Amniotic stem cell (primary cell): ENCODE measurements at regions not wholly inside any gene's neighbourhood (a gene's known extent, or its start where the extent isn't known, plus 50 kb on each side); places are given as distances from the start of the nearest gene placed in this dataset.

Experiments used
- DNase-seq: peaks from one replicate; lab custom pipeline; 2025; lab: John Stamatoyannopoulos, UW

DNA sequence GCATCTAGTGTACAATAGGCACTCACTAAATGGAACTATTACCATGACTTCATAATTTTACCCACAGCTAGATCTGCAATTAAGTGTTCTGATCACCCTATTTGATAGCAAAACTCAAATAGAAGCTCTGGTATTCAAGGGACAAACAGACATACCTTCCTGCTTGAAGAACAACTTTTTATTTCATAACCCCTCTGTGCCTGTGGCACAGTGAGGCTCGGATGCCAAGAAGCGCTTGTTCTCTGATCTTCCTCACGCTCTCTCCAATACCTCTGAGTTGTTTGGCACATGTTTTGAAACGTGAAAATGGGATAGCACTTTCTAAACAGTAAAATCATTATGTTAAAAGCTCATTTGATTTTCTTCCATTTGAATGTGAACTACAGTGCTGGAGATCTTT lies 232.0 kb downstream of the KLF5 start:
- no peak for DNase-seq

DNA sequence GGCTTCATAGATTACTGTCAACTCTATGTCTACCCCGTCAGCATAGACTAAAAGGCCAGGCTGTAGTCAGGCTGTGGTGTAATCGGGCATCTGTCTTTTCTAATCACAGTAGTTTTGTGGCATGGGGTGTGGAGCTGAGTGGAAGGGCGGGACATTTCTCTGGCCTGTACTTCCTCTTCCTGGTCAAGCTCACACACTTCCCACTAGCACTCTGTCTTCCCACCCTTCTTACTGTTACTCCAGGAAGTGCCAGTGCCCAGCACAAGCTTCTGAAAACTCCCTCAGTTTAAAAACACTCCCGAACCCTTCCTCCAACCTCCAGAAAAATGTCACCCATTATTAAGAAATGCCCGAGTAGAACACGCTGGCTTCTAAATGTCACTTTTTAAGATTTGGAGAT lies 229.8 kb downstream of the KLF5 start:
- DNase-seq = no peak

DNA sequence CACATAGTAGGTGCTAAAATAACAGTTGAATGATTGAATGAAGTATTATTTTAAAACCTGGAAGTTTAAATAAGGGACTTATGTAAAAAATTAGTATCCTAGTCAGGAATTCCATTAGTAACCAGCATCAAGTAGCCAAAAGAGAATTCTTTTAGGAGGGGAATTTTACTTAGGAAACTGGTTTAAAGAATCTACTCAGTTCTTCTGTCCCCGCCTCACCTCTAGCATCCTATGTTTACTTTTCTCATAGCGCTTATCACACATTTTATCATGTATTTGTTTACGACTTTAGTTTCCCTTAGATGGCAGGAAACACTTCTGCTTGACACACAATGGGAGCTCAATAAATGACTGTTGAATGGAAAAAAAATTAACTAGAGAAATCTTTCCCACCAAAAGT lies 229.0 kb downstream of the KLF5 start:
- no peak for DNase-seq

DNA sequence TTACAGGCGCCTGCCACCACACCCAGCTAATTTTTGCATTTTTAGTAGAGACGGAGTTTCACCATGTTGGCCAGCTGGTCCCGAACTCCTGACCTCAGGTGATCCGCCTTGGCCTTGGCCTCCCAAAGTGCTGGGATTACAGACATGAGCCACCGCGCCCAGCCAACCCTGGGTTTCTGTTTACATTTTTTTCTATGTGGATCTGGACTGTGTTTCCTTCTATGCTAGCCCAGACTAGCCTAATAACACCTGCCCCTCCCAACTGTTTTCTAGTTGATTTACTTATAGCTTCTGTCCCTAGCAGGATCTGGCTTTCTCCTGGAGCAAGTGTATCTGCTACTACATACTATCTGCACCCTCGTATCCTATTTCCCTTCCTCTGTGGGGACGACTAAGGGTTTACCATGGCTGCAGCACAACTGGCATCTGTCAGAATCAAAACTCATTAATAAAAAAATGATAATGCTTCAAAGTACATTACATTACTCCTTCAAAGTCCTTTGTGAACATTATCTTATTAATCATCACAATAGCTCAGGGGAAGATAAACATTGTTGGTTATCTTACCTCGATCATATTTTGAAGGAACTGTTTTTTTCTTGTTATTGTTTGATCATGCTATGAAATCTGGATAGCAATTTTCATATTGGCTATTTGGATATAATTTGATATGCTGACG lies 228.3 kb downstream of the KLF5 start:
- no peak for DNase-seq

DNA sequence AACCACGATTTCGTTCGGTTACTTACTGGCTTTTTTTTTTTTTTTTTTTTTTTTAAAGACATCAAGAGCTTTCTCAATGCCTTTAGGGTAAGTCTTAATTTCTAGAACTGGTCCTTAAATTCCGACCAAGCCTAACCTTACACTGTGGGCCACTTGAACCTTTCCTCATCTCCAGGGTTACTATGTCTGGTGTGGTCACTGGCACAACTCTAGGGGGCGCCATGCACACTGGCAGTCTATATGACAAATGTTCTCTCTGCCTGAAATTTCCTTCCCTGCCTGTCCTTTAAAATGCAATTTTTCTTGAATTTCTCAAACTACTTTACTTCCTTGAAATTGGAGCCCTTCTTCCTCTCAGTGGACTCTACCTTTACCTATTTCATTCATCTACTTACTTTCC lies 227.4 kb downstream of the KLF5 start:
- no peak for DNase-seq

DNA sequence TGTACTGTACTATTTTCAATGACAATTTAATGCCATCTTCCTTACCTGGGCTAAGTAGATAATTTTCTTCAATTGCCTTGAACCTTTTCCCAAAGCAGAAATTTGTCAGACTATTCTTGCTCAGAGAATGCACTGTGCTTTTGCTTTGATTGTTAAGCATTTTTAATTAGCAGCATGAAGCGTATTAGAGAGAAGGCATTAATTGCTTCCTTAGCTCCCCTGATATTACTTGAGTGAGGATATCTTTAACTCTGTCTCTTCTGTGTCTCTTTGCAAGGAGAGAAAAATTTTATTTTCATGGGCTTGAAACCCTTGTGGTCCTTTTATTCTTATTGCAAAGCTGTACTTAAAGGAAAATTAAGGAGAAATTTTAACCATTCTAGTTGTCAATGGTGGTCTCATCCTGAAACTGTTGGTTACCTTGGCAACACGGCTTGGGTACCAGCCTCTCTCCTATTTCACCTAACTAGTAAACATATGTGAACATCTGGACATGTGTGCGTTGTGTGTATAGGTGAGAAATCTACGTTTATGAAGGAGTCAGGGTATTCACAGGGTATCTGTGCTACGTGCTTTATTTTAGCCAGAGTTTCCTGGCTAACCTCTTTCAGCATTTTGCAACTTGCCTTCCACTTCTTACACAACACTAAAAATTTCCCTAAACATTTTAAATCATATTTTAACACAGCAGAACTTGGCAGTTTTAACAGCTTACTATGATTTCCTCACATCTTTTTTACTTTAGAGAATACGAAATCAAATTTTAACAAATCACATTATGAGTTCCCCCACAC lies 225.5 kb downstream of the KLF5 start:
- DNase-seq = no peak

DNA sequence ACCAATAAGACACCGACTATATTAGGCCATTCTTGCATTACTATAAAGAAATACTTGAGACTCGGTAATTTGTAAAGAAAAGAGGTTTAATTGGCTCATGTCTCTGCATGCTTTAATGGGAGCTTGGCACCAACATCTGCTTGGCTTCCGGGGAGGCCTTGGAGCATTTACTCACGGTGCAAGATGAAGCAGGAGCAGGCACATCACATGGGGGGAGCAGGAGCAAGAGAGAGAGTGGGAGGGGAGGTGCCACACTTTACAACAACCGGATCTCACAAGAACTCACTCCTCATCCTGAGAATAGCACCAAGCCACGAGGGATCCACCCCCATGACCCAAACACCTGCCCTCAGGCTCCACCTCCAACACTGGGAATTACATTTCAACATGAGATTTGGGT lies 224.8 kb downstream of the KLF5 start:
- DNase-seq = no peak

DNA sequence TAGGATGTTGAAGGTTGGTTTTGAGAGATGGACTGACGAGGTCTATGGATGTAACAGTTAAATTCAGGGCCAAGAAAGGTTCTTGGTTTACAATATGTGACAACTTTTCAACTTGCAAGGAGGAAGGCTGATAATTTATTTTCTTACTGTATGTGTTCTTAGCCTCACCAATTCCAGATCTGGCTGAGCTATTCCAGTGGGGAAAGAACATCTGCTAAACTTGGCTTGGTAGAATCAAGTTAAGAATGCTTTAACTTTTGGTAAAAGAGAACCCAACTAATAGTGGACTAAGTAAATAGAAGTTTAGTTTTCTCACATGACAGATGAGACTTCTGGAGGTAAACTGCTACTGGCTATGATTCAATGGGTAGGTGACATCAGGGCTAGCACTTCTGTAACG lies 222.9 kb downstream of the KLF5 start:
- no peak for DNase-seq

DNA sequence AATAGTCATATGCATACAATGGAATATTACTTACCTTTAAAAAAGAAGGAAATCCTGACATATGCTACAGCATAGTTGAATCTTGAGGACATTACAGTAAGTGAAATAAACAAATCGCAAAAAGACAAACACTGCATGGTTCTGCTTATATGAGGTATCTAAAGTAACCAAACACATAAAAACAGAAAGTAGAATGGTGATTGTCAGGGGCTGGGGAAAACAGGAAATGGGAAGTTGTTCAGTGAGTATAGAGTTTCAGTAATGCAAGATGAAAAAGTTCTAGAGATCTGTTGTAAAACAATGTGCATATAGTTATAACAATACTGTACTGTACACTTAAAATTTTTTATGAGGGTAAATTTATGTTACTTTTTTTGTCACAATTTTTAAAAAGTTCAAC lies 219.4 kb downstream of the KLF5 start:
- DNase-seq = no peak

DNA sequence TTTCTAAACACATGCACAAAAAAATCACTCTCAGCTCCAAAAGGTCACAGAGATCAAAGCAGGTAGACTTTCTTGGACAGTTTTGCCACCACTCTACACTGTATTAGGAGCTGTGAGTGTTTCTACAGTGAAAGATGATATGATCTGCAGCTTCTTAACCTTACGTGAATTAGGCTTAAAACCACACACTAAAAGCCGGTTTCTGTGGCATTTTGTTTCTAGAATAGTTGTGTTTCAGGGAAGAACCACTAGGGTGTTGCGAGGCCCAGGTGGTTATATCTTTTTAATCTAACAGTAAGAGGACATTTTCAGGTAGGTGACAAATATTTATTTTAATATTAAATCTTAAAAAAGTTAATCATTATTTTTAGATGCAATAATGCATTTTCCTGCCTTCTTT lies 216.4 kb downstream of the KLF5 start:
- DNase-seq = no peak

DNA sequence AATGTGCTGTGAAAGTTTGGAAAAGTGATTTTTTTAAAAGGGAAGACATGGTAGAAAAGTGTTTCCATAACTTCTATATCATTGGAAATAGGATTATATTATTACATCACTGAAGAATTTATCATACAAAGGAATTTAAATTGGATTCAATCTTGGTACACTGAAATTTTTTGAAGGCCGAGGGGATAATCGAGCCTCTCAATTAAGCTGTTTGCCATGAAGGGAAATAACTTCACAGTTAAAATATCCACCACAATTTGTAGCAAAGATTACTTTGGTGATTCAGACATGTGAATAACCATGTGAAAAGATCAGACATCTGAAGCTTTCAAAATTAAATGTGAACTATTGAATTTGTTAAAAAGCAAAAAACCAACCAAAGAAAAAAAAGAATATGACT lies 215.3 kb downstream of the KLF5 start:
- peak; percentile 9 for DNase-seq

DNA sequence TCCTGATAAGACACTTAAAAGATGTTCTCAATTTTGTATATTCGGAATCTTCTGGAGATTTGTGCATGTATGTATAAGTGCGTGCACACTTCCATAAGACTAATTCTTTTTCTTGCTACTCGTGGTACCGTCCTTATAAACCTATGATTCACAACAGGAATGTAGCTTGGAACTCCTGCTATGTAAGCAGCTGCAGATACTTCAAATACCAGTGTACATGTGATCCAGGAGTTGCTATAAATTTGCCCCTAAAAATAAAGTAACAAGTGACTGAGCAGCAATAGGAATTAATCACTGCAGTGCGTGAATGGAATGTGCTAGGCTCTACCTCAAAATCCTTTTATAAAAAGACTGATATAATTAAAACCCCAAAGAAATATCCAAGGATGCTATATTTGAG lies 214.9 kb downstream of the KLF5 start:
- peak; percentile 49 for DNase-seq

DNA sequence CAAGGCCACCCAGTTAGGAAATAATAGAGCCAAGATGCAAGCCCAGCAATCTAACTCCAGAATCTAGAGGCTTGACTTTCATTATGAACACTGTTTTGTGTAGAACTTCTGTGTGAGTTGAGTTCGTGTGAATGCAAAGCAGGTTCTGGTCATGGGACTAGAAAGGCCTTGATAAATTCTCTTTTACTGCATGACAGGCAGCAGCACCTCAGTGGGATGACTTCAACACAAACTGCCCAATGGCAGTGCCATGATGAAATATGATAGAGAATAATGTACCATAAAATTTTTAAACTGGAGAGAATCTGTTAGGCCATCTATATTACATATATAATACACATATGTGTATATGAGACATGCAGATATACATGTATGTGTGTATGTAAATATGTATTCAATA lies 214.5 kb downstream of the KLF5 start:
- DNase-seq = no peak

DNA sequence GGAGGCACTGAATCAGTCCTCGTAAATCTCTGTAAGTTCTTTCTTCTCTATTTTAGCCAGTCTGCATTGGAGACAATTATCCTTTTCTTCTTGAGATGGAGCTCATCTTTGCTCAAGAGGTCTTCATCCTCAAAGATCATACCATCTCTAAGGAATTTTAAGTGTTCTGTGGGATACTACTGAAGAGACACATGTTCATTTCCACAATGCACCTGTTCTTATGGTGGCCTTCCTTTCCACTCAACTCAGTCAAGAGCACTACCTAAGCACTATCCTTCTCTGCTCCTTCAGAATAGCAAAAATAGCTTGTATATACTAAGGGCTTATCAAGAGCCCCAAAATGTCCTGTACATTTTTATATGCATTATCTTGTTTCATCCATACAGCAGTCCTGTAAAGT lies 214.0 kb downstream of the KLF5 start:
- no peak for DNase-seq

DNA sequence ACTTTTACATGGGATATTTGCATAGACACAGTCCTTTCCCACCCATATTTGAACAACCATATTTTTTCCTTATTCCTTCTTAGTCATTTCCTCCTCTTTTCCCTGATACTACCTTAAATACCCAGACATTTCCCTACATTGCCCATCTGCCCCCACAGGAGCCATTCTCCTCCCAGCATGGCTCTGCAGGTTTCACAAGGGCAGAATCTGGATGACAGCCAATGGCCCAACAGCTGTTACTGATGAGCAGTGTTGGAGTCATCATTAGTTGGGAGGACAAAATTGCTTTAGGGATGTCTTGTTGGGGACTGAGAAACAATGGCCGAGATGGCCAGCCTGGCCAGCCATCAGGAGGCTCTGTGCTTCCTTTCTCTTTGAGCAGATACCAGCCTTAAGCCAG lies 209.5 kb downstream of the KLF5 start:
- DNase-seq = no peak

DNA sequence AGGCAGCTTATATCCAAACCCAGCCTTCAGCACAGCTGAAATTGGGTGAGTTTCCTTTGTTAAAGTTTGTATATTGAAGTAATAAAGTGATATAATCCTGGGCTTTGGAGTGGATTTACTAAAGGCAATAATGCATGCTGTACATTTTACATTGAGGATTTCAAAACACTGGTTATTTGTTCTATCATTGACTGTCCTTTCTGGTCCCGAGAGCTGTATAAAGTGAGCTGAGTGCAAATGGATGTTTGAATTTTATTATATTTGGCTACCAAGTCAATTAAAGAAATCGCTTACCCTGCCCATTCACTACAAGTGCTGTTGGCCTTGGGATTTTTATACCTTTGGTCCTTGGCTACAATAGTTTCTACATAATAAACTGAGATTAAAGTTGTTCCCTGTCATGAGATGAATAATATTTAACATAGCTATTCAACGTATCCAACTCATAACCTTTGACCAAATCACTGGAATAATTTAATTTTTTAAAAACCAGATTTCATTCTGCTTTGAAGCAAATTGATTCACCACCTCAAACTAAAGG lies 207.9 kb downstream of the KLF5 start:
- DNase-seq = no peak

DNA sequence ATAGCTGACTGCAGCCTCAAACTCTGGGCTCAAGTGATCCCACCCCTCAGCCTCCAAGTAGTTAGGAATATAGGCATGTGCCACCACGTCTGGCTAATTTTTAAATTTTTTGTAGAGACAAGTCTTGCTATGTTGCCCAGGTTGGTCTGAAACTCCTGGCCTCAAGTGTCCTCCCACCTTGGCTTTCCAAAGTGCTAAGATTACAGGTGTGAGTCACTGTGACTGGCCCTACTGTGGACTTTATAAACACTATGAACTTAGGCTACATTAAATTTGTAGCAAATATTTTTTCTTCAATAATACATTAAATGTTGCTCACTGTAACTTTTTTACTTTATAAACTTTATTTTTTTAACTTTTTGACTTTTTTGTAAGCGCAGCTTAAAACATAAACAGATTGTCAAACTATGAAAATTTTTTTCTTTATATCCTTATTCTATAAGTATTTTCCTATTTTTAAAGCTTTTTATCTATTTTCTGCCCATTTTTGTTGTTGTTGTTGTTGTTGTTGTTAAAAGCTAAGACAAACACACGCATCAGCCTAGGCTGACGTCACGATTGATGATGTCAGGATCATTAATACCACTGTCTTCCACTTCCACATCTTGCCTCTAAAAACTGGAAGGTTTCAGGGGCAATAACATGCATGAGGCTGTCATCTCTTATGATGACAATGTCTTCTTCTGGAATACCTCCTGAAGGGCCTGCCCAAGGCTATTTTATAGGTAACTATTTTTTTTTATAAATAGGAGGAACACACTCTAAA lies 204.2 kb downstream of the KLF5 start:
- DNase-seq = no peak

DNA sequence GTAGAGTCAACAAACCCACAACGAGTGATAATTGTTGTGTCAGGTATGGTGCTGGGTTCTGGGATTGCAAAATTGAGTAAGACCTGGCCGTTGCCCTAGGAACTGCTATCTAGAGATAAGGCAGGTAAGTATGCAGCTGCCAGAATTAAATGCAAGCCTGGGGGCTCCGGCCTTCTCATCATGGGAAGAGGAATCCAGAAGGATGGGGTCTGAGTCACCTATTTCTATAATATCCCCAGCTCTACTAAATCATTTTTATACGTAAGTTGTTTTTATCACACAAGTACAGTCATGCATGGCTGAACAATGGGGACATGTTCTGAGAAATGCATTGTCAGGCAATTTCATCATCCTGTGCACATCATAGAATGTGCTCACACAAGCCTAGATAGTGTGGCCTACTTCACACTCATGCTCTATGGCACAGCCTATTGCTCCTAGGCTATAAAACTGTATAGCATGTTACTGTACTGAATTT lies 203.0 kb downstream of the KLF5 start:
- no peak for DNase-seq

DNA sequence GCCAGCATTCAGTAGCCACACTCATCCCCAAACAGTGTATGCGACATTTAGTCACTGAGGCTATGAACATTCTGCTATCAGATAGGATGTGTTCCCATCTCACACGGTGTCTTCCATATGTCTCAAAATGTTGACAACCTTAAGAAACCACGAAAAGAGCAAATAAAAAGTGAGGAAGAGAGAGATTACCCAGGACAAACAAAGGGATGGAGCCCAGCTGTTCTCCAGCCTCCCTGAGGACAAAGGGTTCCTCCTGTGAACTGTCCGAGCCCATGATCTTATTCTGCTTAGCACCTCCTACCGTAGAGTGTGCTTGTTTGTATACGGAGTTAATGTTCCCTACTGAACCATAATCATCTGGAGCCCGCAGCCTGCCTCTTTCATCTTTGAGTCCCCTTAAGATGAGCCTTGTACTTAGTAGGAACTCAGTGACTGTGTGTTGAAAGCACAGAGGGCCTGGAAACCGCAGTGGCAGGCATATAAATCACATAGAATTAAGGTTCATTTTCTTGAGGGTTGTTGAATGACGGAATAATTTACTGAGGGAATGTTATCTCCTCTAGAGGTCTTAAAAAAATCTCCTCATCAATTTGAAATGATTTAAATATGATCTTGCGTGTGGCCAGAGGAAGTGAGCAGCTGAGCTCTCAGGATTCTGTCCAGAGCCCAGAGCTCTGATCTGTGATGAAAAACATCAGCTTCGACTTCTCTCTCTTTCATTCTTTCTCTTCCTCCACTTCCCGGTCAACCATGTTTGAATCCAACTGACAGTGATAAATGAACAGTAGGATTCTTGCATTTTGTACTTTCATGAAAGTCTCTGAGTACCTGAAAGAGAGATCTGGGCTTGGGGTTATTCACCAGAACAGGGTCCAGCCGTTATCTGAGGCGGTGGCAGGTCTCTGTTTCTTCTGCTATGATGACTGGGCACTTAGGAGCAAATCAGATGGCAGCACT lies 200.5 kb downstream of the KLF5 start:
- DNase-seq = no peak

DNA sequence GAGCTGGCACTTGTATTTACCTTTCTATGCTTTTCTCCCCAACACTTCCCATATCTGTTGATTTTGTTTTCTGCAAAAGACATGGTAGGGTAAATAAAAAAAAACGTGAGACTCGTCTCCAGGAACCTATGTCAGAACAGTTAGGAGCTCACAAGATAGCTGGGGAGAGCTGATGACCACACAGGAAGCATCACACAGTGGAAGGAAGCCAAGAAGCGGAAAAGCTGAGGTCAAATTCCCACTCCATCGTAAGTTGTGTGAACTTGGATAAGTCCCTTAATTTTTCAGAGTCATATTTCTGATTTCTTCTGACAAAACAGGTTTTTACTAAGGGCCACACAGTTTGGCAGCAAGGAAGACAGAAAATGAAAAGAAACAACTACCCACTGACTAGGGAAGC lies 199.6 kb downstream of the KLF5 start:
- no peak for DNase-seq

DNA sequence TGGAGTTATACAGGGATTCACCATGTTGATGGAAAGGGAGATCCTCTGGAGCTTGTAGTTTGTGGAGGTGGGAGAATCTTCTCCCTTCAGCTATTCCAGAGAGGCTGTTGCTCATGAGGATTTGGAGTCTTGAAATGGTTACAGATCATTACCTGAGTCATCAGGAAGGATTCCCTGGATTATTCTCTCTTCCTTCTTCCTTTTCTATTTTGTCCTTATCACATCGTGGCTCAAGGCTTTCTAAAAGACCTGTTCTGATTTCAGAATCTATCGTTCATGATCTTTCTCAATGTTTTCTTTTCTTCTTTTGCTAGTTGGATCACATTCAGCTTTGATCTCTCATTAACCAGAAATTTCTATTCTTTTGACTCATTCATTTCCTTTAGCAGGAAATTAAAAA lies 196.0 kb downstream of the KLF5 start:
- no peak for DNase-seq
